ENCODE measurements at regions not wholly inside any gene's neighbourhood (a gene's known extent, or its start where the extent isn't known, plus 50 kb on each side); places are given as distances from the start of the nearest gene placed in this dataset.
"Not testable (repeated sequence)": the region's sequence is repeated elsewhere in the genome, so short reads cannot be mapped to it uniquely, and the experiment has no call there.

- DNase-seq (ENCODE audit: low read depth, low spot score) = no peak
Measured at GRCh38 chr3:194941956-194942511, 256.4 kb downstream of the FAM43A start.

GRCh38 chr3:194944526-194944925 is 258.8 kb downstream of the FAM43A start:
- no peak for DNase-seq (ENCODE audit: low read depth, low spot score)

- DNase-seq (ENCODE audit: low read depth, low spot score) = no peak
Measured at GRCh38 chr3:194945508-194945907, 259.8 kb downstream of the FAM43A start.

- DNase-seq (ENCODE audit: low read depth, low spot score) = no peak
Measured at GRCh38 chr3:194946091-194946490, 260.4 kb downstream of the FAM43A start.

GRCh38 chr3:194949592-194949991 is 263.9 kb downstream of the FAM43A start:
- DNase-seq (ENCODE audit: low read depth, low spot score) = no peak

GRCh38 chr3:194950906-194951628 is 265.4 kb downstream of the FAM43A start:
- DNase-seq (ENCODE audit: low read depth, low spot score) = no peak

- not testable (repeated sequence) for DNase-seq (ENCODE audit: low read depth, low spot score)
Measured at GRCh38 chr3:194951629-194951920, 265.9 kb downstream of the FAM43A start.

- no peak for DNase-seq (ENCODE audit: low read depth, low spot score)
Measured at GRCh38 chr3:194951931-194952582, 266.4 kb downstream of the FAM43A start.

GRCh38 chr3:194952841-194953241 is 267.2 kb downstream of the FAM43A start:
- DNase-seq (ENCODE audit: low read depth, low spot score) = peak; percentile 74

GRCh38 chr3:194953291-194953690 is 267.6 kb downstream of the FAM43A start:
- no peak for DNase-seq (ENCODE audit: low read depth, low spot score)

GRCh38 chr3:194955546-194955945 is 269.9 kb downstream of the FAM43A start:
- DNase-seq (ENCODE audit: low read depth, low spot score) = no peak

- no peak for DNase-seq (ENCODE audit: low read depth, low spot score)
Measured at GRCh38 chr3:194955979-194956696, 270.5 kb downstream of the FAM43A start.

GRCh38 chr3:194956697-194957396 is 271.2 kb downstream of the FAM43A start:
- DNase-seq (ENCODE audit: low read depth, low spot score) = no peak

GRCh38 chr3:194957743-194958240 is 272.1 kb downstream of the FAM43A start:
- DNase-seq (ENCODE audit: low read depth, low spot score) = no peak

GRCh38 chr3:194959217-194959616 is 273.5 kb downstream of the FAM43A start:
- no peak for DNase-seq (ENCODE audit: low read depth, low spot score)

- DNase-seq (ENCODE audit: low read depth, low spot score) = not testable (repeated sequence)
Measured at GRCh38 chr3:194959666-194960065, 274.0 kb downstream of the FAM43A start.

- no peak for DNase-seq (ENCODE audit: low read depth, low spot score)
Measured at GRCh38 chr3:194960446-194961032, 274.9 kb downstream of the FAM43A start.

- DNase-seq (ENCODE audit: low read depth, low spot score) = no peak
Measured at GRCh38 chr3:194961149-194961548, 275.5 kb downstream of the FAM43A start.

GRCh38 chr3:194961571-194961970 is 275.9 kb downstream of the FAM43A start:
- DNase-seq (ENCODE audit: low read depth, low spot score) = no peak

GRCh38 chr3:194962056-194962455 is 276.4 kb downstream of the FAM43A start:
- no peak for DNase-seq (ENCODE audit: low read depth, low spot score)

GRCh38 chr3:194964809-194965208 is 279.1 kb downstream of the FAM43A start:
- DNase-seq (ENCODE audit: low read depth, low spot score) = no peak
